Astrocyte (in vitro differentiated cells and primary cell): ENCODE measurements at regions not wholly inside any gene's neighbourhood (a gene's known extent, or its start where the extent isn't known, plus 50 kb on each side); places are given as distances from the start of the nearest gene placed in this dataset.

ENCODE experiments used
- EZH2 ChIP-seq: IDR thresholded peaks from 2 replicates; pipeline ENCODE4 v1.6.1; 2012; ENCODE audit warnings: mild to moderate bottlenecking, low read length, inconsistent platforms; ENCODE audit not compliant: insufficient read depth
- TF ChIP-seq, protein P1 (sequence below): IDR thresholded peaks from 2 replicates; pipeline ENCODE4 v1.5.1; 2011; ENCODE audit warnings: low read depth, mild to moderate bottlenecking, inconsistent platforms, low read length, moderate library complexity; ENCODE audit not compliant: insufficient read depth

DNA sequence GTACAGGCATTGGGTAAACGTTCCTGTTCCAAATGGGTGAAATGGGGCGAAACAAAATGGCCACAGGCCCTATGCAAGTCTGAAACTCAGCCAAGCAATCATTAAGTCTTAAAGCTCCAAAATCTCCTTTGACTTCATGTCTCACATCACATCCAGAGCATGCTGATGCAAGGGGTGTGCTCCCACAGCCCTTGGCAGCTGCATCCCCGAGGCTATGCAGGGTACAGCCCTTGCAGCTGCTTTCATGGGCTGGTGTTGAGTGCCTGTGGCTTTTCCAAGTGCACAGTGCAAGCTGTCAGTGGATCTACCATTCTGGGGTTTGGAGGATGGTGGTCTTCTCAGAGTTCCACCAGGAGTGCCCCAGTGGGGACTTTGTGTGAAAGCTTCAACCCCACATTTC lies 270.0 kb upstream of the CDYL start:
- TF ChIP-seq, protein P1, sequence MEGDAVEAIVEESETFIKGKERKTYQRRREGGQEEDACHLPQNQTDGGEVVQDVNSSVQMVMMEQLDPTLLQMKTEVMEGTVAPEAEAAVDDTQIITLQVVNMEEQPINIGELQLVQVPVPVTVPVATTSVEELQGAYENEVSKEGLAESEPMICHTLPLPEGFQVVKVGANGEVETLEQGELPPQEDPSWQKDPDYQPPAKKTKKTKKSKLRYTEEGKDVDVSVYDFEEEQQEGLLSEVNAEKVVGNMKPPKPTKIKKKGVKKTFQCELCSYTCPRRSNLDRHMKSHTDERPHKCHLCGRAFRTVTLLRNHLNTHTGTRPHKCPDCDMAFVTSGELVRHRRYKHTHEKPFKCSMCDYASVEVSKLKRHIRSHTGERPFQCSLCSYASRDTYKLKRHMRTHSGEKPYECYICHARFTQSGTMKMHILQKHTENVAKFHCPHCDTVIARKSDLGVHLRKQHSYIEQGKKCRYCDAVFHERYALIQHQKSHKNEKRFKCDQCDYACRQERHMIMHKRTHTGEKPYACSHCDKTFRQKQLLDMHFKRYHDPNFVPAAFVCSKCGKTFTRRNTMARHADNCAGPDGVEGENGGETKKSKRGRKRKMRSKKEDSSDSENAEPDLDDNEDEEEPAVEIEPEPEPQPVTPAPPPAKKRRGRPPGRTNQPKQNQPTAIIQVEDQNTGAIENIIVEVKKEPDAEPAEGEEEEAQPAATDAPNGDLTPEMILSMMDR: no peak
- TF ChIP-seq EZH2: no peak
